SK-N-SH (cell line): ENCODE measurements at regions not wholly inside any gene's neighbourhood (a gene's known extent, or its start where the extent isn't known, plus 50 kb on each side); places are given as distances from the start of the nearest gene placed in this dataset.
A peak's percentile ranks its signal among the peaks of the same experiment; 100 is the strongest.

Experiments used
- CTCF ChIA-PET: fragments of 300-600, 350-600 bp; formaldehyde crosslinking; extraction: SDS; loops from one replicate; lab custom pipeline; 2021; lab: Yijun Ruan, JAX
- POLR2A ChIA-PET: fragments of 350-600 bp; sonication (Branson Sonifier 250); formaldehyde crosslinking; extraction: SDS; loops from one replicate; lab custom pipeline; 2020; ENCODE audit warnings: antibody characterized with exemption, inconsistent platforms; lab: Yijun Ruan, JAX
- DNase-seq: peaks from one replicate; pipeline ENCODE4 v3.0.0; 2012
- H2AFZ ChIP-seq: fragments of 200-600 bp; sonication (generic); 2 replicates; pipeline ENCODE4 v1.8.1; 2016; ENCODE audit warnings: antibody characterized with exemption, mild to moderate bottlenecking, low read depth
- H3F3A ChIP-seq: fragments of 200-600 bp; sonication (generic); replicated peaks from 2 replicates; pipeline ENCODE3; 2016; ENCODE audit warnings: antibody characterized with exemption, mild to moderate bottlenecking; ENCODE audit not compliant: insufficient read depth
- H3K27ac ChIP-seq, 2 experiments: fragments of 200-500 bp in 1 of 2; fragments of 200-600 bp in 1 of 2; sonication (Bioruptor generic) in 1 of 2; sonication (generic), shearing (Covaris generic) in 1 of 2; 2 replicates each; pipeline versions ENCODE4 v1.5.1 to v1.6.1; 2014 to 2016; ENCODE audit warnings: low read depth in 2 of 2, inconsistent platforms in 1 of 2, low read length in 1 of 2, mild to moderate bottlenecking in 1 of 2, mixed read lengths in 1 of 2
- H3K27me3 ChIP-seq: fragments of 200-600 bp; sonication (generic), shearing (Covaris generic); 2 replicates; pipeline ENCODE4 v1.6.1; 2016; ENCODE audit warnings: mixed run types; ENCODE audit not compliant: insufficient read depth
- H3K36me3 ChIP-seq, 2 experiments: fragments of 200-500 bp in 1 of 2; fragments of 200-600 bp in 1 of 2; sonication (Bioruptor generic) in 1 of 2; sonication (generic) in 1 of 2; replicated peaks in 1 of 2; 2 replicates each; pipeline versions ENCODE3 to v1.5.1; 2014 to 2016; ENCODE audit warnings: low read length in 1 of 2, mild to moderate bottlenecking in 1 of 2; ENCODE audit not compliant: insufficient read depth in 2 of 2, control insufficient read depth in 1 of 2
- H3K4me1 ChIP-seq, 2 experiments: fragments of 200-500 bp in 1 of 2; fragments of 200-600 bp in 1 of 2; sonication (Bioruptor generic) in 1 of 2; sonication (generic), shearing (Covaris generic) in 1 of 2; 2 replicates each; pipeline versions ENCODE4 v1.5.1 to v1.6.1; 2014 to 2016; ENCODE audit warnings: low read depth in 1 of 2, low read length in 1 of 2, mixed run types in 1 of 2; ENCODE audit not compliant: insufficient read depth in 2 of 2, control insufficient read depth in 1 of 2
- H3K4me2 ChIP-seq: fragments of 200-600 bp; sonication (generic), shearing (Covaris generic); 2 replicates; pipeline ENCODE4 v1.6.1; 2017; ENCODE audit warnings: mixed run types
- H3K4me3 ChIP-seq, 2 experiments: fragments of 200-500 bp in 1 of 2; fragments of 200-600 bp in 1 of 2; sonication (Bioruptor generic) in 1 of 2; sonication (generic), shearing (Covaris generic) in 1 of 2; 2 replicates each; pipeline versions ENCODE4 v1.5.1 to v1.8.1; 2014 to 2016; ENCODE audit warnings: low read depth in 2 of 2, inconsistent platforms in 1 of 2, low read length in 1 of 2, mild to moderate bottlenecking in 1 of 2, mixed read lengths in 1 of 2, moderate library complexity in 1 of 2
- H3K79me2 ChIP-seq: fragments of 200-600 bp; sonication (generic); 2 replicates; pipeline ENCODE4 v1.8.1; 2017; ENCODE audit warnings: mild to moderate bottlenecking; ENCODE audit not compliant: insufficient read depth
- H3K9ac ChIP-seq: fragments of 200-600 bp; sonication (generic); 2 replicates; pipeline ENCODE4 v1.6.1; 2017; ENCODE audit warnings: mixed run types
- H3K9me2 ChIP-seq: fragments of 200-600 bp; sonication (generic); 2 replicates; pipeline ENCODE4 v1.6.1; 2017; ENCODE audit warnings: mixed run types
- H3K9me3 ChIP-seq: fragments of 200-600 bp; sonication (generic); 2 replicates; pipeline ENCODE4 v1.6.1; 2017; ENCODE audit warnings: mixed run types, mild to moderate bottlenecking, moderate library complexity
- H4K20me1 ChIP-seq: fragments of 200-600 bp; sonication (generic); 2 replicates; pipeline ENCODE4 v1.6.1; 2017; ENCODE audit warnings: mild to moderate bottlenecking, mixed run types; ENCODE audit not compliant: insufficient read depth
- CTCF ChIP-seq: fragments of 200-600 bp; sonication (generic); IDR thresholded peaks from 2 replicates; pipeline ENCODE4 v1.6.1; 2017; ENCODE audit warnings: antibody characterized with exemption, mild to moderate bottlenecking, moderate library complexity
- EZH2phosphoT487 ChIP-seq: fragments of 200-600 bp; sonication (generic); IDR thresholded peaks from 2 replicates; pipeline ENCODE4 v1.6.1; 2017; ENCODE audit warnings: low read depth, mixed run types, mild to moderate bottlenecking, antibody characterized with exemption, moderate library complexity, borderline replicate concordance
- FOXJ3 ChIP-seq: sonication (generic); formaldehyde crosslinking; IDR thresholded peaks from 2 replicates; pipeline ENCODE4 v1.5.1; 2020; ENCODE audit warnings: mild to moderate bottlenecking, missing genetic modification reagents
- FOXM1 ChIP-seq: IDR thresholded peaks from 2 replicates; pipeline ENCODE4 v1.4.0; 2012; ENCODE audit warnings: low read depth, mild to moderate bottlenecking
- GATA2 ChIP-seq: sonication (generic); formaldehyde crosslinking; IDR thresholded peaks from 2 replicates; pipeline ENCODE4 v1.5.0; 2020; ENCODE audit warnings: mild to moderate bottlenecking, missing genetic modification reagents
- IRF3 ChIP-seq: fragments of 150-350 bp; IDR thresholded peaks from 2 replicates; pipeline ENCODE4 v1.6.1; 2016; ENCODE audit warnings: mild to moderate bottlenecking, low read depth, low read length
- JUND ChIP-seq: IDR thresholded peaks from 2 replicates; pipeline ENCODE4 v1.4.0; 2012
- PBX3 ChIP-seq: IDR thresholded peaks from 2 replicates; pipeline ENCODE4; 2012
- POLR2AphosphoS5 ChIP-seq: IDR thresholded peaks from 2 replicates; pipeline ENCODE4 v1.6.1; 2012; ENCODE audit warnings: low read depth, low read length
- RCOR1 ChIP-seq: fragments of 150-350 bp; IDR thresholded peaks from 2 replicates; pipeline ENCODE4 v1.6.1; 2017; ENCODE audit warnings: antibody characterized with exemption, low read length
- REST ChIP-seq: IDR thresholded peaks from 2 replicates; pipeline ENCODE4 v1.6.1; 2012; ENCODE audit warnings: mild to moderate bottlenecking, low read depth, low read length, moderate library complexity
- RFX5 ChIP-seq: IDR thresholded peaks from 2 replicates; pipeline ENCODE4 v1.6.1; 2012; ENCODE audit warnings: mild to moderate bottlenecking, improper control_type of control experiment, low read length
- SIN3A ChIP-seq: IDR thresholded peaks from 2 replicates; pipeline ENCODE4 v1.6.1; 2012; ENCODE audit warnings: low read depth, mild to moderate bottlenecking, low read length, moderate library complexity, borderline replicate concordance
- SMC3 ChIP-seq: IDR thresholded peaks from 2 replicates; pipeline ENCODE4 v1.6.1; 2012; ENCODE audit warnings: low read depth, low read length, improper control_type of control experiment
- TAF1 ChIP-seq: IDR thresholded peaks from 2 replicates; pipeline ENCODE4 v1.6.1; 2012; ENCODE audit warnings: low read depth, mild to moderate bottlenecking, low read length, moderate library complexity, borderline replicate concordance
- TEAD4 ChIP-seq: IDR thresholded peaks from 2 replicates; pipeline ENCODE4 v1.4.0; 2012; ENCODE audit warnings: mild to moderate bottlenecking, borderline replicate concordance; ENCODE audit not compliant: insufficient read depth
- WGBS: methylation state at CpG from one replicate; pipeline ENCODE4 v1.1.6; 2017; ENCODE audit warnings: low lambda C conversion rate; 5-methylcytosine and 5-hydroxymethylcytosine counted together

- no peaks in the 10 kb centered on the region for H3F3A ChIP-seq
- H3K9me3 ChIP-seq, result no peaks in the 10 kb centered on the region
- no peaks in the 10 kb centered on the region for H4K20me1 ChIP-seq
- TF ChIP-seq RCOR1 (no peak), TEAD4 (no peak), SIN3A (no peak), REST (no peak), FOXM1 (no peak), POLR2AphosphoS5 (no peak), SMC3 (no peak), IRF3 (no peak), PBX3 (no peak), JUND (no peak)
- H3K4me1 ChIP-seq, result peaks cover 0 to 7% of the 10 kb centered on the region in 2 experiments; a peak in 2 of 4 replicates
- no peak overlapping the region for H3K4me3 ChIP-seq
- no peak overlapping the region for H3K4me2 ChIP-seq
- H3K27ac ChIP-seq, result no peak overlapping the region
- 44% methylated on average over 3 of the region's 7 CpGs for WGBS
- H2AFZ ChIP-seq, result no peak overlapping the region
- no peak for DNase-seq
- no peak overlapping the region for H3K9ac ChIP-seq
- POLR2A ChIA-PET, result no interaction called here
- no peaks in the 10 kb centered on the region for H3K9me2 ChIP-seq
- H3K79me2 ChIP-seq, result no peaks in the 10 kb centered on the region
- CTCF ChIA-PET, result no interaction called here
- H3K36me3 ChIP-seq, result no peaks in the 10 kb centered on the region
- H3K27me3 ChIP-seq, result no peaks in the 10 kb centered on the region
These were observed 241.3 kb upstream of the GIMD1 start for GRCh38 chr4:106609917-106610316.

GRCh38 chr4:106607558-106607957, 239.0 kb upstream of the GIMD1 start:
- no peak overlapping the region for H3K4me3 ChIP-seq
- H3K4me2 ChIP-seq, result no peak overlapping the region
- TF ChIP-seq RFX5, result no peak
- TF ChIP-seq TAF1, result no peak
- TF ChIP-seq SIN3A, result no peak
- no peak for TF ChIP-seq FOXM1
- no peak for TF ChIP-seq EZH2phosphoT487
- no peak for TF ChIP-seq FOXJ3 (CRISPR knock-in tag)
- TF ChIP-seq CTCF, result no peak
- TF ChIP-seq GATA2, result no peak
- CTCF ChIA-PET, result no interaction called here
- H3K36me3 ChIP-seq, result no peaks in the 10 kb centered on the region
- H3K4me1 ChIP-seq, result no peaks in the 10 kb centered on the region; a peak in 3 of 4 replicates
- no peaks in the 10 kb centered on the region for H3K9me2 ChIP-seq
- H3K79me2 ChIP-seq, result no peaks in the 10 kb centered on the region
- H3K27ac ChIP-seq, result peak overlapping the region in 1 of 2 experiments; percentile 56; a peak in 1 of 4 replicates
- WGBS, result 14% methylated on average over 2 of the region's 2 CpGs
- DNase-seq, result peak; percentile 14
- no peaks in the 10 kb centered on the region for H3F3A ChIP-seq
- no peaks in the 10 kb centered on the region for H3K27me3 ChIP-seq
- H3K9ac ChIP-seq, result no peak overlapping the region
- no peaks in the 10 kb centered on the region for H3K9me3 ChIP-seq
- POLR2A ChIA-PET, result no interaction called here
- no peaks in the 10 kb centered on the region for H4K20me1 ChIP-seq
- H2AFZ ChIP-seq, result no peak overlapping the region
